GM23248 (cell line): ENCODE measurements at regions not wholly inside any gene's neighbourhood (a gene's known extent, or its start where the extent isn't known, plus 50 kb on each side); places are given as distances from the start of the nearest gene placed in this dataset.

ENCODE experiments used
- DNase-seq: peaks from one replicate; pipeline ENCODE4 v3.0.0-alpha.2; 2015
- H2AFZ ChIP-seq: fragments of 200-600 bp; sonication (generic); 2 replicates; pipeline ENCODE4 v1.6.1; 2016; ENCODE audit warnings: antibody characterized with exemption
- H3F3A ChIP-seq: fragments of 200-600 bp; sonication (generic); 2 replicates; pipeline ENCODE4 v1.6.1; 2016; ENCODE audit warnings: mild to moderate bottlenecking, antibody characterized with exemption, mixed run types; ENCODE audit not compliant: insufficient read depth
- H3K27ac ChIP-seq: fragments of 200-600 bp; sonication (generic); 2 replicates; pipeline ENCODE4 v1.5.1; 2016; ENCODE audit warnings: mild to moderate bottlenecking
- H3K27me3 ChIP-seq: fragments of 200-600 bp; sonication (generic); replicated peaks from 2 replicates; pipeline ENCODE4 v1.6.1; 2016; ENCODE audit warnings: mild to moderate bottlenecking; ENCODE audit not compliant: insufficient read depth
- H3K36me3 ChIP-seq: fragments of 200-600 bp; sonication (generic); 2 replicates; pipeline ENCODE4 v1.6.1; 2016; ENCODE audit warnings: low read depth, mild to moderate bottlenecking
- H3K4me1 ChIP-seq: fragments of 200-600 bp; sonication (generic); 2 replicates; pipeline ENCODE4 v1.6.1; 2016; ENCODE audit warnings: mild to moderate bottlenecking; ENCODE audit not compliant: insufficient read depth
- H3K4me2 ChIP-seq: fragments of 200-600 bp; sonication (generic); one replicate; pipeline ENCODE4 v1.6.1; 2016; ENCODE audit warnings: mild to moderate bottlenecking; ENCODE audit not compliant: unreplicated experiment
- H3K4me3 ChIP-seq: fragments of 200-600 bp; sonication (generic); 2 replicates; pipeline ENCODE4 v1.5.1; 2016; ENCODE audit warnings: mild to moderate bottlenecking
- H3K79me2 ChIP-seq: fragments of 200-600 bp; sonication (generic); 2 replicates; pipeline ENCODE4 v1.6.1; 2016; ENCODE audit warnings: mild to moderate bottlenecking; ENCODE audit not compliant: insufficient read depth
- H3K9ac ChIP-seq: fragments of 200-600 bp; sonication (generic); 2 replicates; pipeline ENCODE4 v1.6.1; 2016; ENCODE audit warnings: mild to moderate bottlenecking
- H3K9me2 ChIP-seq: fragments of 200-600 bp; sonication (generic); 2 replicates; pipeline ENCODE4 v1.6.1; 2016; ENCODE audit warnings: mixed run types, mild to moderate bottlenecking, moderate library complexity; ENCODE audit not compliant: insufficient read depth
- H3K9me3 ChIP-seq: fragments of 200-600 bp; sonication (generic); one replicate; pipeline ENCODE4 v1.6.1; 2017; ENCODE audit warnings: low read depth
- H4K20me1 ChIP-seq: fragments of 200-600 bp; sonication (generic); 2 replicates; pipeline ENCODE4 v1.6.0; 2016; ENCODE audit not compliant: insufficient read depth
- EZH2 ChIP-seq: fragments of 200-600 bp; sonication (generic); IDR thresholded peaks from 2 replicates; pipeline ENCODE4 v1.6.1; 2018; ENCODE audit warnings: antibody characterized with exemption, mild to moderate bottlenecking; ENCODE audit not compliant: insufficient read depth, poor library complexity, severe bottlenecking
- EZH2phosphoT487 ChIP-seq: fragments of 200-600 bp; sonication (generic); IDR thresholded peaks from 2 replicates; pipeline ENCODE4 v1.6.1; 2018; ENCODE audit warnings: antibody characterized with exemption, moderate library complexity, mild to moderate bottlenecking, low read depth; ENCODE audit not compliant: insufficient read depth
- WGBS, 2 experiments: methylation state at CpG; one replicate each; pipeline ENCODE4 v1.1.6; 2015 to 2017; ENCODE audit warnings: low lambda C conversion rate in 2 of 2, low coverage in 1 of 2; ENCODE audit errors: missing lambda C conversion rate in 2 of 2; 5-methylcytosine and 5-hydroxymethylcytosine counted together
- in situ Hi-C: fragments of 300-500 bp; cut with MboI; formaldehyde crosslinking; loops from 2 replicates; pipeline ENCODE4 v1.15.0; 2020

- Histone ChIP-seq H3K9ac (no peak overlapping the region), H3K27me3 (no peaks in the 10 kb centered on the region), H3K27ac (no peak overlapping the region), H2AFZ (no peak overlapping the region), H3K4me2 (no peak overlapping the region), H3K79me2 (no peaks in the 10 kb centered on the region), H3K9me2 (no peaks in the 10 kb centered on the region), H3F3A (no peaks in the 10 kb centered on the region), H4K20me1 (no peaks in the 10 kb centered on the region), H3K4me3 (no peak overlapping the region), H3K4me1 (no peaks in the 10 kb centered on the region), H3K36me3 (no peaks in the 10 kb centered on the region), H3K9me3 (no peaks in the 10 kb centered on the region)
- in situ Hi-C loops = no loop called here
- WGBS, 2 experiments = 10 to 19% methylated on average over 4 of the region's 4 CpGs
- no peak for DNase-seq
- TF ChIP-seq EZH2phosphoT487 (no peak), EZH2 (no peak)
Measured at GRCh38 chrX:77293331-77293995, 153.7 kb upstream of the FGF16 start.

GRCh38 chrX:77298296-77298695, 148.9 kb upstream of the FGF16 start:
- WGBS, 2 experiments = 30 to 37% methylated on average over 5 of the region's 5 CpGs
- no peaks in the 10 kb centered on the region for H3K9me3 ChIP-seq
- H3K9ac ChIP-seq = no peak overlapping the region
- H3K4me3 ChIP-seq = no peak overlapping the region
- no peak for DNase-seq
- no peaks in the 10 kb centered on the region for H3F3A ChIP-seq
- H4K20me1 ChIP-seq = no peaks in the 10 kb centered on the region
- H3K4me2 ChIP-seq = no peak overlapping the region
- no peak overlapping the region for H2AFZ ChIP-seq
- H3K27me3 ChIP-seq = no peaks in the 10 kb centered on the region
- H3K79me2 ChIP-seq = no peaks in the 10 kb centered on the region
- H3K9me2 ChIP-seq = no peaks in the 10 kb centered on the region
- in situ Hi-C loops = no loop called here
- no peaks in the 10 kb centered on the region for H3K36me3 ChIP-seq
- no peaks in the 10 kb centered on the region for H3K4me1 ChIP-seq
- TF ChIP-seq EZH2 = no peak
- no peak for TF ChIP-seq EZH2phosphoT487
- no peak overlapping the region for H3K27ac ChIP-seq

- Histone ChIP-seq H3K36me3 (no peaks in the 10 kb centered on the region), H3K27me3 (no peaks in the 10 kb centered on the region), H3K9ac (no peak overlapping the region), H3K9me3 (no peaks in the 10 kb centered on the region), H3K79me2 (no peaks in the 10 kb centered on the region), H3K4me1 (no peaks in the 10 kb centered on the region), H3K4me3 (no peak overlapping the region), H3K9me2 (no peaks in the 10 kb centered on the region), H4K20me1 (no peaks in the 10 kb centered on the region), H2AFZ (no peak overlapping the region), H3F3A (no peaks in the 10 kb centered on the region), H3K27ac (no peak overlapping the region), H3K4me2 (no peak overlapping the region)
- in situ Hi-C loops = no loop called here
- 37 to 43% methylated on average over 5 to 6 of the region's 6 CpGs for WGBS, 2 experiments
- no peak for DNase-seq
- TF ChIP-seq EZH2 (no peak), EZH2phosphoT487 (no peak)
Measured at GRCh38 chrX:77298790-77299189, 148.4 kb upstream of the FGF16 start.

GRCh38 chrX:77299549-77299948, 147.6 kb upstream of the FGF16 start:
- Histone ChIP-seq H4K20me1 (no peaks in the 10 kb centered on the region), H3K27ac (no peak overlapping the region), H2AFZ (no peak overlapping the region), H3F3A (no peaks in the 10 kb centered on the region), H3K27me3 (no peaks in the 10 kb centered on the region), H3K79me2 (no peaks in the 10 kb centered on the region), H3K4me3 (no peak overlapping the region), H3K4me2 (no peak overlapping the region), H3K9ac (no peak overlapping the region), H3K9me3 (no peaks in the 10 kb centered on the region), H3K4me1 (no peaks in the 10 kb centered on the region), H3K36me3 (no peaks in the 10 kb centered on the region), H3K9me2 (no peaks in the 10 kb centered on the region)
- 27 to 42% methylated on average over 6 of the region's 6 CpGs for WGBS, 2 experiments
- no peak for DNase-seq
- TF ChIP-seq EZH2phosphoT487 (no peak), EZH2 (no peak)
- in situ Hi-C loops = no loop called here

GRCh38 chrX:77342004-77342403, 105.2 kb upstream of the FGF16 start:
- Histone ChIP-seq H3K4me3 (no peak overlapping the region), H3K27ac (no peak overlapping the region), H3K9me2 (no peaks in the 10 kb centered on the region), H3K79me2 (no peaks in the 10 kb centered on the region), H4K20me1 (no peaks in the 10 kb centered on the region), H3K4me2 (no peak overlapping the region), H2AFZ (no peak overlapping the region), H3K9me3 (no peaks in the 10 kb centered on the region), H3K9ac (no peak overlapping the region), H3K27me3 (no peaks in the 10 kb centered on the region), H3F3A (no peaks in the 10 kb centered on the region), H3K4me1 (no peaks in the 10 kb centered on the region), H3K36me3 (no peaks in the 10 kb centered on the region)
- no peak for TF ChIP-seq EZH2phosphoT487
- in situ Hi-C loops = no loop called here
- 0% methylated on average over 1 of the region's 1 CpG for WGBS, 2 experiments
- DNase-seq = no peak
